HL-60 (cell line): ENCODE measurements at regions not wholly inside any gene's neighbourhood (a gene's known extent, or its start where the extent isn't known, plus 50 kb on each side); places are given as distances from the start of the nearest gene placed in this dataset.

Experiments
- DNase-seq, 2 experiments: peaks; one replicate each; pipeline ENCODE4 v3.0.0-alpha.2; 2010 to 2020; ENCODE audit warnings: low read depth in 1 of 2, low spot score in 1 of 2
- H3K27ac ChIP-seq: fragments of 250-450 bp; sonication (Bioruptor Pico); replicated peaks from 2 replicates; pipeline ENCODE4 v1.5.1; 2020; ENCODE audit warnings: mild to moderate bottlenecking, moderate library complexity
- H3K27me3 ChIP-seq: fragments of 250-450 bp; sonication (Bioruptor Pico); 2 replicates; pipeline ENCODE4 v1.5.1; 2021; ENCODE audit warnings: mild to moderate bottlenecking, moderate library complexity; ENCODE audit not compliant: insufficient read depth, poor library complexity, severe bottlenecking
- H3K4me3 ChIP-seq: replicated peaks from 2 replicates; pipeline ENCODE4 v1.5.1; 2011; ENCODE audit warnings: mild to moderate bottlenecking, control low read depth, low read length; ENCODE audit not compliant: insufficient read depth
- CTCF ChIP-seq: IDR thresholded peaks from one replicate; pipeline ENCODE4 v1.5.1; 2011; ENCODE audit warnings: low read length, control low read depth, inconsistent platforms; ENCODE audit not compliant: insufficient read depth
- GABPA ChIP-seq: IDR thresholded peaks from 2 replicates; pipeline ENCODE4 v1.6.1; 2012; ENCODE audit warnings: low read depth
- POLR2AphosphoS5 ChIP-seq: IDR thresholded peaks from 2 replicates; pipeline ENCODE4 v1.6.1; 2012; ENCODE audit warnings: low read depth
- REST ChIP-seq: IDR thresholded peaks from 2 replicates; pipeline ENCODE4 v1.6.1; 2012; ENCODE audit warnings: low read depth; ENCODE audit not compliant: insufficient replicate concordance
- SPI1 ChIP-seq: IDR thresholded peaks from 2 replicates; pipeline ENCODE4 v1.6.1; 2012; ENCODE audit warnings: low read depth, mild to moderate bottlenecking, borderline replicate concordance

DNA sequence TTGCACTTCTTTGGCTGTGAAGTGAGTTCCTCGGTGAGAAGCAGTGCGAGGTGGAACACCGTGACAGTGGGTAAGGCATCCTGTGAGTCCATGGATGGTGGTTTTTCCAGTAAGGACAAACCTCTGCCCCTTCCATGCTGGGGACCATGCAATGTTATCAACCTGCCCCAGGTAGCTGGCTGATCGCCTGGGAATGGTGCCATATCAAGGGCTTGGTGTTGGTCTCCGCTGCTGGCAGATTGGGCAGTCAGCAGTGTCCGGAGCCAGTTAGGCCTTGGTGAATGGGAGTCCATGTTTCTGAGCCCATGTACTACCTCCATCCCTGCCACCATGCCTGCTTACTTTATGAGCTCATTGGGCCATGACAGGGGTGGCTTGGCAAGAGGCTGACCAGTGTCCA lies 114.7 kb upstream of the C14orf180 start:
- peaks cover 11% of the 10 kb centered on the region for H3K27me3 ChIP-seq
- no peak for DNase-seq
- no peak overlapping the region for H3K4me3 ChIP-seq
- no peak overlapping the region for H3K27ac ChIP-seq
- TF ChIP-seq CTCF: no peak
- TF ChIP-seq POLR2AphosphoS5: no peak
- no peak for TF ChIP-seq GABPA
- no peak for TF ChIP-seq REST
- no peak for TF ChIP-seq SPI1

DNA sequence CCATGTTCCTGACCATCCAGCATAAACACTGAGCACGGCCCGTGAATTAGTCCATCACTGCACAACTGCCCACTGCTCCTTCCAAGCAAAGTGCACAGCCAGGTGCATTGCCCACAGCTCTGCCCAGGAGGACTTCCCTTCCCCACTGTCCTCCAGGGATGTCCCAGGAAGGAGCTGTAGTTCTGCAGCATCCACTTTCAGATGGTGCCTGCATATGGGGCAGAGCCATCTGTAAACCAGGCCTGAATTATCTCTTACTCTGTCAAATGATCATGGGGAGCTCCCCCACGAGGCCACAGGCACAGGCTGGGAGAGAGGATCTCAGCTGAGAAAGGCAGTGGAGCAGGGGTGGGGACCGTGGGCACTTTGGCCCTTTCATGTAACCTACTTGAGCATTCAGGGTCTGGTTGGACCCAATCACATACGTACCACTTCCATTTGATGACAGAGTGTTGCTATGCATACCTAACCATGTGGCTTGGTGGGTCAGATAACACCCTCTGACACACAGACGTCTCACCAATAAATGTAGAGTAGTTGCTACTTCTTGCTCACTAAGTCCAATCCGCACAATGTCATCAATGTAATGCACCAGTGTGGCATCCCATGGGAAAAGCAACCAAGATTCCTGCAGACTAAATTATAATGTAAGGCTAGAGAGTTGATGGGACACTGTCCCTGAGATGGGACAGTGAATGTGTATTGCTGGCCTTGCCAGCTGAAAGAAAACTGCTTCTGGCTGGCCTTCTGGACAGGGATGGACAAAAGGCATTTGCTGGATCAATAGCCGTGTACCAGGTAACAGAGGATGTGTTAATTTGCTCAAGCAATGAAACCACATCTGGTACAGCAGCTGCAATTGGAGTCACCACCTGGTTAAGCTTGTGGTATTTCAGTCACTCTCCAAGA lies 113.8 kb upstream of the C14orf180 start:
- H3K27ac ChIP-seq: no peak overlapping the region
- no peak for DNase-seq
- no peak overlapping the region for H3K4me3 ChIP-seq
- H3K27me3 ChIP-seq: peaks cover 11% of the 10 kb centered on the region
- TF ChIP-seq REST (no peak), POLR2AphosphoS5 (no peak)

- TF ChIP-seq SPI1 (no peak), REST (no peak), POLR2AphosphoS5 (no peak), GABPA (no peak), CTCF (no peak)
- DNase-seq: no peak
- H3K4me3 ChIP-seq: no peak overlapping the region
- peaks cover 5% of the 10 kb centered on the region for H3K27me3 ChIP-seq
- no peak overlapping the region for H3K27ac ChIP-seq
These were observed 112.3 kb upstream of the C14orf180 start for GRCh38 chr14:104467236-104467635.
